Prostate gland (tissue), 2 donors: ENCODE measurements at regions not wholly inside any gene's neighbourhood (a gene's known extent, or its start where the extent isn't known, plus 50 kb on each side); places are given as distances from the start of the nearest gene placed in this dataset.

Experiments
- POLR2A ChIP-seq: fragments of 450-650 bp; IDR thresholded peaks from one replicate; pipeline ENCODE4 v1.6.1; 2016; ENCODE audit warnings: antibody characterized with exemption, mild to moderate bottlenecking
- POLR2AphosphoS5 ChIP-seq: sonication (generic); formaldehyde crosslinking; IDR thresholded peaks from one replicate; pipeline ENCODE4 v1.6.1; 2017; ENCODE audit warnings: antibody characterized with exemption
- TF ChIP-seq, protein P1 (sequence below), 4 experiments: fragments of 200-600 bp in 2 of 4; fragments of 450-650 bp in 2 of 4; sonication (generic) in 2 of 4; IDR thresholded peaks; 1 replicate in 3 of 4; 2 replicates in 1 of 4; pipeline ENCODE4 v1.5.1; 2016 to 2019; ENCODE audit warnings: antibody characterized with exemption in 4 of 4, mild to moderate bottlenecking in 2 of 4, moderate library complexity in 2 of 4

DNA sequence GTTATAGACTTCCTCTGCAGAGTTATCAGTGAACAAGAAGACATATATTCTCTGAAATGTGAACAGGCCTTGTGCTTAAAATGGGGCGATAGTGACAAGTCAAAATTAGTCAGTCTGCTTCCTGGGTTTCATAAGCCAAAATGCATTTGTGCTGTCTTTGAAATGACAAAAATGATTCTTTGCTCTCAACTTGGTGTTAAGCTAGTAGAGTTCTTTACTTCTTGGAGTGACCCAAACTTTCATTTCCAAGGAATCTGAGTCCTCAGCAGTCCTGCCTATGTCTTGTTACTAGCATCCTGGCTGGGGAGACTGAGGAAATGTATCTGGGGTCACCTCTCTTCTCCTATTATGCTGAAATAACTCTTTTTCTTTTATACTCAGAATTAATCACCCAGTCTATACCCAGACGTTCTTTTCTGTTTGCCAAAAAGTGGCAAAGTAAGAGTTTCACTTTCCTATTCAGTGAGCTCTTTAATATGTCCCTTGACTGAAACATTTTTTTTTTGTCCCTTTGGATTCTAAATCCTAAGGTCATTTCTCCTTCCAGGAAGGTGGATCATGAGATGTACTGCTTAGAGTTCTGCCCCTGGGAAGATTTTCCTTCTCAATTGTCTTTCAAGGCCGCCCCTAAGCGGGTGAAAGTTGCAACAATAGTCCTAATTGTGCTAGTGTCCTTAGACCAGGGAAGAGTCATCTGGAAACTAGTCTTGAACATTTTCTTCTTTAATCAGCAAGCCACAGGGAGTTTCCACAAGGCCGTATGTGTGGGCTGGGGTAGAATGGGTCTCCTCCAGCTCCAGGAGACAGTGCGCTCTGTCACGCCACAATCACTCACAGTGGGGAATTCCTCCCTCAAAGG, 53.0 kb upstream of the RDX start:
- TF ChIP-seq, protein P1, sequence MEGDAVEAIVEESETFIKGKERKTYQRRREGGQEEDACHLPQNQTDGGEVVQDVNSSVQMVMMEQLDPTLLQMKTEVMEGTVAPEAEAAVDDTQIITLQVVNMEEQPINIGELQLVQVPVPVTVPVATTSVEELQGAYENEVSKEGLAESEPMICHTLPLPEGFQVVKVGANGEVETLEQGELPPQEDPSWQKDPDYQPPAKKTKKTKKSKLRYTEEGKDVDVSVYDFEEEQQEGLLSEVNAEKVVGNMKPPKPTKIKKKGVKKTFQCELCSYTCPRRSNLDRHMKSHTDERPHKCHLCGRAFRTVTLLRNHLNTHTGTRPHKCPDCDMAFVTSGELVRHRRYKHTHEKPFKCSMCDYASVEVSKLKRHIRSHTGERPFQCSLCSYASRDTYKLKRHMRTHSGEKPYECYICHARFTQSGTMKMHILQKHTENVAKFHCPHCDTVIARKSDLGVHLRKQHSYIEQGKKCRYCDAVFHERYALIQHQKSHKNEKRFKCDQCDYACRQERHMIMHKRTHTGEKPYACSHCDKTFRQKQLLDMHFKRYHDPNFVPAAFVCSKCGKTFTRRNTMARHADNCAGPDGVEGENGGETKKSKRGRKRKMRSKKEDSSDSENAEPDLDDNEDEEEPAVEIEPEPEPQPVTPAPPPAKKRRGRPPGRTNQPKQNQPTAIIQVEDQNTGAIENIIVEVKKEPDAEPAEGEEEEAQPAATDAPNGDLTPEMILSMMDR (IDR thresholded peaks at IDR 0.05) = no peak
- TF ChIP-seq POLR2A (no peak), POLR2AphosphoS5 (no peak)
